HG03196 (cell line): ENCODE measurements at regions not wholly inside any gene's neighbourhood (a gene's known extent, or its start where the extent isn't known, plus 50 kb on each side); places are given as distances from the start of the nearest gene placed in this dataset.
"Not testable (repeated sequence)": the region's sequence is repeated elsewhere in the genome, so short reads cannot be mapped to it uniquely, and the experiment has no call there.

ENCODE experiments used
- ATAC-seq: cut with Tn5 transposase; IDR thresholded peaks from one replicate; pipeline ENCODE4 v1.9.1; 2021; ENCODE audit not compliant: unreplicated experiment

- ATAC-seq: no peak
Observed at GRCh38 chr12:125303337-125303736, 238.1 kb downstream of the AACS start.

- ATAC-seq: no peak
Observed at GRCh38 chr12:125304029-125304428, 238.8 kb downstream of the AACS start.

- ATAC-seq: no peak
Observed at GRCh38 chr12:125305231-125305630, 240.0 kb downstream of the AACS start.

GRCh38 chr12:125310461-125310860 is 245.2 kb downstream of the AACS start:
- no peak for ATAC-seq

DNA sequence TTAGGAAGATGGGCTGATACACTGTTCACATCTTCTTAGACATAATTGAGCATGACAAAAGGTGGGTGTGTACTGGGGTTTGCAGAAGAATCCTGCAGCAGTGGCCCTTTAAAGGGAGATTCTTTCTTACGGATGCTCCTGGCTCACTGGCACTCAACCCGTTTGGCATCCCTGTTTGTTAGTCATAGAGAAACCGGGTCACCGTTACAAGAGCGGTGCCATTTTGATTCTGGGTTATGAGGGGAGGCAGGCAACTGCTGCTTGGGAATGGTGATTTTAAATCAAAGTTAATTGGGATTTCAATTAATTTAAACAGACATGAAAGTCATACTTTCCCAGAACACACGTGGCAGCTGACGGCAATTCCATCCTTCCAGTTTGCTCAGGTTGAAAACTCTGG is 245.8 kb downstream of the AACS start:
- ATAC-seq: no peak

- no peak for ATAC-seq
Observed at GRCh38 chr12:125312471-125312870, 247.2 kb downstream of the AACS start.

GRCh38 chr12:125314051-125314755 is 249.0 kb downstream of the AACS start:
- no peak for ATAC-seq

- ATAC-seq: no peak
Observed at GRCh38 chr12:125315771-125316170, 250.5 kb downstream of the AACS start.

DNA sequence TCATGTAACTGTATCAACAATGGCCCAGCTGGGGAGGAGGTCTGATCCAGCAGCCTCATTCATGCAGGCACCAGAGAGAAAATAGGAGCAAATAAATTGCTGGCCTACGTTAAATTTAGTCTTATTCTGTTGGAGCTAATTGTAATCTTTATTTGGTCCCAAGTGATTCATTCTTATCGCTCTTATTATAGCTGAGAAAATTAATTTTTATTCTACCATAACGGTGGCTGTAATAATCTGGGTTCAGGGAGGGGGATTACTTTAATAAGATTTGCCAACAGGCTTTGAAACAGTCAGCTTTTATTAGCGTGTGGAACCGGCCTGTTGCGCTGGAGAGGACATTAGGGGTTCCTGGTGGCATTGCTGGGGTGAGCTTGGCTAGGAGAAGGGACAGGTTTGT is 254.9 kb downstream of the AACS start:
- no peak for ATAC-seq

DNA sequence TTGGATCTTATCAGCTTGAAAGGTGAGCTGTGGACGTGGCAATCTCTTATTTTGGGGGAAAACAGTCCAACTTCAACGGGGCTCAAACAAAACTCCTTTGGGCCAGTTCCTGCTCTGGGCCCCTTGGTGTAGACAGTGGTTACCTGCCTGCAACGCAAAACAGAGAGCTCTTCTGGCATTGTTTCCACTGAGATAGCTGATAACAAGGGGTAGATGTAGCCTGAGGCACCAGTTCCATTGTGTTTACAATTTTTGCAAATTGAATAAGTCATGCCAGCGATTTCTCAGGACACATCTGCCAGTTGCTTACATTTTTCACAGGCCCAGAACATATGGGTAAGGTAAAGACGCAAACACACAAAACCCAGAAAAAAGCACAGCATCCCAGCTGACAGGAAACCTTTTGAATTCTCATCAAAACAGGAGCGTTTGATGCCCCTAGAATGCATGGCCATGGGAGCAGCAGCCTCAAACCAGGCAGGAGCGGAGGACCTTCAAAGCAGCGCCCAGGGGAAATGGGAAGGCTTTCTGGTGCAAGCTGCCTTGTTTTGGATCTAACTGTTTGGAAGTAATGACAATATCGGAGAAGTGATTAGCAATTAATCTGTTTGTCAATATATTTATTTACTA is 259.7 kb downstream of the AACS start:
- ATAC-seq: no peak

GRCh38 chr12:125329239-125330102 is 264.2 kb downstream of the AACS start:
- no peak for ATAC-seq

DNA sequence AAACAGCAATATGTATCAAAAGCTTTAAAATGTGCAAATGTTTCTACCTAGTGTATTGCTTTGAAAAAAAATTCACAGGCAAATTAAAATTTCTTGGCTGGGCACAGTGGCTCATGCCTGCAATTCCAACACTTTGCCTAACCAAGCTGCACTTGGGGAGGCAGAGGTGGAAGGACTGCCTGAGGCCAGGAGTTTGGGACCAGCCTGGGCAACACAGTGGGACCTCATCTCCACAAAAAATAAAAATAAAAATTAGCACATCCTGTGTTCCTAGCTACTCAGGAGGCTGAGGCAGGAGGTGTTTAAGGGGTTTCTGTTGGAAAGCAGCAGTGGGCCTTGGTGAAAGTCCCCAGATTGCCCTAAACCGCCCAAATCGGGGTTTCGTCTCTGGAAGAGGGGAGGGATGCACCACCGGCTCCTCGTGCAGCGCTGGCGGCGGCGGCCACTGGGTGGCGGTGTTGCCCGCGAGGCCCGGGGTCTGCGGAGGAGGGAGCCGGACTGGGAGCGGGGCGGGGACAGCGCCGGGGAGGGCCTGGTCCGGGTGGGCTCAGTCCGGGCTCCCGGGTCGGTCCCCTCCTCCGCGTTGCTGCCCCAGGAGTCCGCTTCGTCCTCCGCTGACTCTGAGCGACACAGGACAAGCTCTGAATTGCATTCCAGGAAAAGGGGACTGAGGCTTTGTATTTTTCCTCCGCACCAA is 265.6 kb downstream of the AACS start:
- ATAC-seq: peak; percentile 83

GRCh38 chr12:125331342-125332052 is 266.3 kb downstream of the AACS start:
- ATAC-seq: no peak

- ATAC-seq: no peak
Observed at GRCh38 chr12:125332900-125333299, 267.7 kb downstream of the AACS start.

- no peak for ATAC-seq
Observed at GRCh38 chr12:125336246-125336645, 271.0 kb downstream of the AACS start.

- no peak for ATAC-seq
Observed at GRCh38 chr12:125340791-125341190, 275.6 kb downstream of the AACS start.

GRCh38 chr12:125341422-125341821 is 276.2 kb downstream of the AACS start:
- no peak for ATAC-seq

GRCh38 chr12:125343649-125344048 is 278.4 kb downstream of the AACS start:
- ATAC-seq: no peak

DNA sequence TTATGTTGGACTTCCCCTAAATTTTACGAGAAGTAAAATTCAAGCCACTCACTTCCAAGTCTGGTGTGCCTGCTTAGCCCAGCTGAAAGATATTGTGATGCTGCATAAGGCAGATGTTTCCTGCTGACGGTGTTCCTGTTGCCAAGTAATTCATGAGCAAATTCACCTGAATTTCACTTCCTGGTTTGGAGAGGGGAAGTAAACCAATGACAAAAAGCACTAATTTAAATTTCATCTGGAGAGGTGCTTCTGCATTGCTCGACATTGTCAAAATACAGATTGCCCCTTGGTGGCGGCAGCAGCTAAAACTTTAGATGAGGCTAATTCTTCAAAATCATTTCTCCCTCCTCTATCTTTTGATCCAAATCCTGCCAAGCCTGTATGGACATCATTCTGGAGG is 281.1 kb downstream of the AACS start:
- no peak for ATAC-seq

- ATAC-seq: no peak
Observed at GRCh38 chr12:125351788-125352187, 286.6 kb downstream of the AACS start.

DNA sequence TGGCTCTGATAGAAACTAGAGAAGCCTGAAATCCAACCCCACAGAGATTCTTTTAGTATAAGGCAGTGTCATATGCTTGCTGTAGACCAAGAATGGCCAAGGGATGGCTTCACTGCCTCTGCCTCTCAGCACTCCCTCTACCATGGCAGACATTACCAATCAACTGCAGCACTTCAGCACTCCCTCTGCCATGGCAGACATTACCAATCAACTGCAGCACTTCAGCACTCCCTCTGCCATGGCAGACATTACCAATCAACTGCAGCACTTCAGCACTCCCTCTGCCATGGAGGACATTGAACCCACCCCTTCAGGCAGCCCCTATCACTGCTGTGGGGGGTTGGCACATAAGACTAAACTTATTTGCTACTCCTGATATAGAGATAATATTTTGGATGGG is 287.8 kb downstream of the AACS start:
- ATAC-seq: not testable (repeated sequence)
